HG03354 (cell line): ENCODE measurements at regions not wholly inside any gene's neighbourhood (a gene's known extent, or its start where the extent isn't known, plus 50 kb on each side); places are given as distances from the start of the nearest gene placed in this dataset.
"Not testable (repeated sequence)": the region's sequence is repeated elsewhere in the genome, so short reads cannot be mapped to it uniquely, and the experiment has no call there.

ENCODE experiments used
- ATAC-seq: cut with Tn5 transposase; IDR thresholded peaks from one replicate; pipeline ENCODE4 v1.9.1; 2021; ENCODE audit warnings: mild to moderate bottlenecking; ENCODE audit not compliant: unreplicated experiment, poor library complexity, severe bottlenecking

DNA sequence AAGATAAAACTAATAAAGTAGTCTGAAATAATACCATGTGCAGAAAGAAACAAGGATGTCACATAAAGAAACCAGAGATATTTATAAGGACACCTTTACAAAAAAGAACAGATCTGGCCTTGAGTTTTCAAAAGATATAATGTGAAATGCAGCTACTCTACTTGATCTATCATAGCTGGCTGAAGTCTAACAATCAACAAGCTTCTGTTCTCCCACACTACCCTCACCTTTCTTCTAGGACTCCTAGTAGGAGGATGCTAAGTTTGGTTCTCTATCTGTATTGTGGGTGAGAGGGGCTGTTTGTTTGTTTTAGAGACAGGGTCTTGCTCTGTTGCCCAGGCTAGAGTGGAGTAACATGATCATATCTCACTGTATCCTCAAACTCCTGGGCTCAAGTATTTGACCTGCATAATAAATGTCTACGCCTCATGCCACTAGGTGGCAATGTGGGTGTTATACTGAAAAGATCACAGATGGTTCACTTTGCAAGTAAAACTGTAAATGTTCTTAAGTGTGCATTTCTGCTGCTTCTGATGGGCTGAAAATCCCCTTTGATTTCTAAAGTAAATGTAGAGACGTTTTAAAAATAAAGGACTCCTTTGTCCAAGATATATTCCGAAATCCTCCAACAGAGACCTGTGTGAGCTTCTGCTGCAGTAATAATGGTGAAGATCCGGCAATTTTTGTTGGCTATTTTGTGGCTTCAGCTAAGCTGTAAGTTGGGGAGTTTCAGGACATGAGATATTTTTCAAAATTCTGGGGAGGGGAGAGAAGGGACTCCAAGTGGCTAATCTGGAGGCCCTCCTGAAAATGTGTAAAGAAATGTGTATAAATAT is 269.3 kb downstream of the DAD1 start:
- peak; percentile 52 for ATAC-seq

DNA sequence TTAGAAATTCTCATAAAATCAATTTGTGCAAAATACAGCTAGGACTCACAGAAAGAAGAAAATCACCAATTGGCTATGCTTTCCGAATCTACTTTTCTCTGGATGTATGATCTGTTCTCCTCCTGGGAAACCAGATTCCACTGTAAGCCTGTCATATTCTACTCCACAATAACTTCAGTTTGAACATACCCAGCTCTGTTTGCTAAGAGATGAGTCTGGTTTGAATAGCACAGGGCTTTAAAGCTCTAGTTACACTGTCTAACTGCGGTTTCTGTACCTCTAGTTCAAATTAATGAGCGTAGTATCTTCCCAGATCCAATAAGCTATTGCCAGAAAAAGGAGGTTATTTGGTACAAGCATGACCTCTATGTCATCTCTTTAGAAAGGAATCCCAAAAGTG is 270.1 kb downstream of the DAD1 start:
- ATAC-seq: no peak

GRCh38 chr14:22316473-22316872 is 272.6 kb downstream of the DAD1 start:
- ATAC-seq: no peak

GRCh38 chr14:22315336-22315735 is 273.7 kb downstream of the DAD1 start:
- no peak for ATAC-seq

DNA sequence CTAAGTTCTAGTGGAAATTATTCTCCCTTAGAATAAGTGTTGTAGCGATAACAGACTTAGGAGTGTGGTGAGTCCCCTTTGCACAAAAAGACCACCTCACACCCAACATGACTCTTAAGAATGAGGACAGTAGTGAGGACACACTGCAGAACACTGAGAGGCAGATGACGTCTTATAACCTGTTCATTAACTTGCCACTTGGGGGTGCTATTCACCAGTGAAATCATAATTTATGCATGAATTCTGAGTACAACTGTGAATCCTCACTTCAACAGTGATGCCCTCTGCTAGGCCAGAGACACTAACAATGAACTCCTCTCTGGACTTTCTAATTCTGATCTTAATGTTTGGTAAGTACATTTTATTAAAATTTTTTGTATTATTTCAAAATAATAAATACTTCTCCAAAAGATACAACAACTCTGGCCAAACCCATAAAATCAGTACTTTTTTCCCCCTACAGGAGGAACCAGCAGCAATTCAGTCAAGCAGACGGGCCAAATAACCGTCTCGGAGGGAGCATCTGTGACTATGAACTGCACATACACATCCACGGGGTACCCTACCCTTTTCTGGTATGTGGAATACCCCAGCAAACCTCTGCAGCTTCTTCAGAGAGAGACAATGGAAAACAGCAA is 274.7 kb downstream of the DAD1 start:
- ATAC-seq: no peak

GRCh38 chr14:22313172-22313801 is 275.7 kb downstream of the DAD1 start:
- ATAC-seq: no peak

- ATAC-seq: no peak
Observed at GRCh38 chr14:22311636-22312035, 277.4 kb downstream of the DAD1 start.

GRCh38 chr14:22305607-22306006 is 283.4 kb downstream of the DAD1 start:
- no peak for ATAC-seq

GRCh38 chr14:22304326-22304725 is 284.7 kb downstream of the DAD1 start:
- ATAC-seq: no peak

- no peak for ATAC-seq
Observed at GRCh38 chr14:22303589-22304195, 285.3 kb downstream of the DAD1 start.

- no peak for ATAC-seq
Observed at GRCh38 chr14:22300646-22301045, 288.4 kb downstream of the DAD1 start.

DNA sequence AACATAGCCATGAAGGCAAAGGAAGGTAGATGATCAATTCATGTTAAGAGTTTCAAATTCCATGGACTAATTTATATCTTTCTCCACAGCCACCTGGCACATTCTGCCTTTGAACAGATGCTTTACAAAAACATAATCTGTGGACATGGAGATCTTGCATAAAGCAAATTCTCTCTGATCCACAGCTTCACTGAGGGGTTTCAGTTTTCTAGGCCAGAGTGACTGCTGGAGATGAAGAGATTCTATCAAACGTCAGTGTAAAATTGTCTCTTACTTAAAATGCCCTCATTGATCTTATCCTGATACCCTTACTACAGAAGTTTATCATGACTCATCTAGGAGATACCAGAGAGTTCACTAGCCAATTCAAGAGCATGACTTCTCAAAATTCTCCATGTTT is 291.6 kb downstream of the DAD1 start:
- no peak for ATAC-seq

DNA sequence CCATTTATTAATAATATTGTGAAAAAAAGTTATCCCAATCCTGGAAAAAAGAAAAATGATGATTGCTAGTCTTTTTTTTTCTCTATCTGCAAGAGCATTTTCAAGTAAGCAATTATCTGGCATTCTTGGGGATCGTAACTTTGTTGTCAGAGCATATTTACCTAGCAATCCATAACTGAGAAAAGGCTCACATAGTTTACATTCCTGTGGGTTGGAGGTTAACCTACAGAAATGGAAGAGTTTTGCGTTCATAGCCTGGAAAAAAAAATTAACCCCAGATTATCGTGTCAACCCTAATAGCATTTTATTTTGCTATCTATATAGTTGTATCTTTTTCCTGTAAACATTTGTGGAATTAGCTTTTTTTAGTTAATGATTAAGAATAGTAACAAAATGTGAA is 292.3 kb downstream of the DAD1 start:
- ATAC-seq: no peak

DNA sequence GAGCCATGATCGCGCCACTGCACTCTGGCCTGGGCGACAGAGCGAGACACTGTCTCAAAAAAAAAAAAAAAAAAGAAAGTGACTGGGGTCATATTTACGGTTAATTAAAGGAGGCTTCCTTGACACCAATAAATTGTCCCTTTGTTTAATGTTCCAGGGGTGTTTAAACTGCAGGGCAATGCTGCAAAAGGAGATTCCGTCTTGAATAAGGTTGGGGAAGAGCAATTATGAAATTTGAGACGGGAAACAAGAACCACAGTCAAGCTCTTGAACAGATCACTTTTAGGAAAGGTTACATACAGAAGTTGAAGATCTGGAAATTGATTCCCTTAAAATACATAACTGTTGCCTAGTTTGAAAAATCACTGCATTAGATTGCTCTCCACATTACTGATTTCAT is 292.9 kb downstream of the DAD1 start:
- ATAC-seq: no peak

- ATAC-seq: no peak
Observed at GRCh38 chr14:22291406-22291805, 297.6 kb downstream of the DAD1 start.

- no peak for ATAC-seq
Observed at GRCh38 chr14:22289570-22289969, 299.5 kb downstream of the DAD1 start.

DNA sequence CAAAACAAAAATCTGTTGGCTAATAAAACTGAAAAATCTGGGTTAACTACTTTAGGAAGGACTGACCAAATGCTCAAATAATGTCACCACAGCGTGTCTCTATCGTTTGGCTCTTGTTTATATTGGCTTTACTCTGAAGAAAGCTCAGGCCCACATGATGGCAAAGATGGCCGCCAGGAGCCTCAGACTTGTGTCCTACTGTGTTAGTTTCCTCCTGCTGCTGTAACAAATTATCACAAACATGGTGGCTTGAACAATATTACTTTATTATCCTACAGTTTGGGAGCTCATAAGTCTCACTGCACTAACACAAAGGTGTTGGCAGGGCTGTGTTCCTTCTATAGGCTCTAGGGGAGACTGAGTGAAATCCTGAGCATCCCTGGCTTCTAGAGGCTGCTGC is 303.0 kb downstream of the DAD1 start:
- ATAC-seq: no peak

- no peak for ATAC-seq
Observed at GRCh38 chr14:22282949-22283348, 306.1 kb downstream of the DAD1 start.

GRCh38 chr14:22282417-22282816 is 306.6 kb downstream of the DAD1 start:
- no peak for ATAC-seq

- ATAC-seq: not testable (repeated sequence)
Observed at GRCh38 chr14:22281447-22281874, 307.6 kb downstream of the DAD1 start.
